GM18909 (cell line): ENCODE measurements at regions not wholly inside any gene's neighbourhood (a gene's known extent, or its start where the extent isn't known, plus 50 kb on each side); places are given as distances from the start of the nearest gene placed in this dataset.
"Not testable (repeated sequence)": the region's sequence is repeated elsewhere in the genome, so short reads cannot be mapped to it uniquely, and the experiment has no call there.

ENCODE experiments used
- ATAC-seq: cut with Tn5 transposase; IDR thresholded peaks from one replicate; pipeline ENCODE4 v1.9.1; 2021; ENCODE audit warnings: mild to moderate bottlenecking; ENCODE audit not compliant: unreplicated experiment, poor library complexity

GRCh38 chr1:58836408-58836807 lies 52.6 kb upstream of the JUN start:
- ATAC-seq = no peak

DNA sequence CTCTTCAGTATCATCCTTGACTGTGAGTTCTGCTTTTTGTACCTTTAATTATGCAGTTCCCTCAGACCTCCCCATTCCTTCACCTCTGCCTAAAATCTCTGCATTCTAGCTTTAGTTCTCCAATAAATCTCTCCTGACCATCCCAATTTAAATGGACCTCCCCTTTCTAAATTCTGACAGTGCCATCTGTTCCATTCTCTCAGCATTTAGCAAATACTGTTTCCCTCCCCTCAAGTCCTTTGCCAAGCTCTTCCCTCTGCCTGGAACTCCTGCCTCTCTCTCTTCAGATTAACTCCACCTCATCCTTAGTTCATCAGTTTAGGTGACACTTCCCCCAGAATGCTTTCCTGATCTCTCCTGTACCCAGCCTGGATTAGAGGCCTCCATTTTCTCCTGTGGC lies 54.0 kb upstream of the JUN start:
- no peak for ATAC-seq

DNA sequence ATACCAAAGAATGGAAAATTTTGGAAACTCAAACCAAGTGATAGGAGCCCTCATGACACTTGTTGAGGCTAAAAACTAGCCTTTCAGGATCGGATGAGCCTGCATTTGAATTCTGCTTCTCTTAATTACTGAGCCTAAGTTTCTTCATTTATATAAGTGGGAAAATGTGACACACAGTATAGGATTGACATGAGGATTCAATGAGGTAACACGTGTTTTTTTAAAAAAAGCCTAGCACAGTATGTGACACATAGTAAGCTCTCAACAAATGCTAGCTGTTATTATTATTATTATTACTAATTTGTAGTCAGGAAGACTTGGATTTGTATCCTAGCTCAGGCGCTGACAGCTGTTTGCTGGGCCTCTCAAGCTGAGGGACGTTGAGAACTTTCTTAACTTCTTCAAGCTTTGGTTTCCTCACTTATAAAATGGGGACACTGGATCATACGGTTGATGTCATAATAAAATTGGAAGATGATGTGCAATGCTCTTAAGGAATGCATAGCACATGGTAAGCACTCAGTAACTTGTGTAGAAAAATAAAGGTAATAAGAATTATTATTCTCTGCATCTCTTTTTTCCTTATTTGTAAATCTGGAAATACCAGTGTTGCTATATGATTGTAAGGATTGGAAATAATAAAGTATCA lies 55.4 kb upstream of the JUN start:
- ATAC-seq = no peak

GRCh38 chr1:58839846-58840835 lies 56.3 kb upstream of the JUN start:
- no peak for ATAC-seq

- ATAC-seq = no peak
Measured at GRCh38 chr1:58841455-58841854, 57.6 kb upstream of the JUN start.

- ATAC-seq = no peak
Measured at GRCh38 chr1:58842941-58843340, 59.1 kb upstream of the JUN start.

- no peak for ATAC-seq
Measured at GRCh38 chr1:58844176-58844575, 60.3 kb upstream of the JUN start.

DNA sequence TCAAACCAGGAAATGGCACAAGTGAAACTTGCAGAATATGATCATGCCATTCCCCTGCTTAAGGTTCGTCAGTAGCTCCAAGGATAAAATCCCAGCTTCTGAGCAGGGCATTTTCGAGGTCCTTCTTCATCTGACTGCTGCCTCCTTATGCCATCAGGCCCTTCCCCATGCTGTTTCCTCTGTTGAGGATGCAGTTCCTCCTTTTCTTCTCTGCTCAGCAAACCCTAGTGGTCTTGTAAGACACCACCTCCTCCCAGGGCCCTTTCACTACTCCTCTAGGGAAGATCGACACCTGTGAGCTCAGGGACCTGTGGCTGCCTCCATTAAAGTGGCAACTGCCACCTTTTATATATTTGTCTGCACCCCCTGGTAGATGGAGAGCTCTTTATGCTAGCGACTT lies 62.1 kb upstream of the JUN start:
- ATAC-seq = no peak

- ATAC-seq = no peak
Measured at GRCh38 chr1:58848818-58849411, 65.1 kb upstream of the JUN start.

- ATAC-seq = no peak
Measured at GRCh38 chr1:58849551-58849950, 65.7 kb upstream of the JUN start.

GRCh38 chr1:58850636-58851035 lies 66.8 kb upstream of the JUN start:
- ATAC-seq = no peak

DNA sequence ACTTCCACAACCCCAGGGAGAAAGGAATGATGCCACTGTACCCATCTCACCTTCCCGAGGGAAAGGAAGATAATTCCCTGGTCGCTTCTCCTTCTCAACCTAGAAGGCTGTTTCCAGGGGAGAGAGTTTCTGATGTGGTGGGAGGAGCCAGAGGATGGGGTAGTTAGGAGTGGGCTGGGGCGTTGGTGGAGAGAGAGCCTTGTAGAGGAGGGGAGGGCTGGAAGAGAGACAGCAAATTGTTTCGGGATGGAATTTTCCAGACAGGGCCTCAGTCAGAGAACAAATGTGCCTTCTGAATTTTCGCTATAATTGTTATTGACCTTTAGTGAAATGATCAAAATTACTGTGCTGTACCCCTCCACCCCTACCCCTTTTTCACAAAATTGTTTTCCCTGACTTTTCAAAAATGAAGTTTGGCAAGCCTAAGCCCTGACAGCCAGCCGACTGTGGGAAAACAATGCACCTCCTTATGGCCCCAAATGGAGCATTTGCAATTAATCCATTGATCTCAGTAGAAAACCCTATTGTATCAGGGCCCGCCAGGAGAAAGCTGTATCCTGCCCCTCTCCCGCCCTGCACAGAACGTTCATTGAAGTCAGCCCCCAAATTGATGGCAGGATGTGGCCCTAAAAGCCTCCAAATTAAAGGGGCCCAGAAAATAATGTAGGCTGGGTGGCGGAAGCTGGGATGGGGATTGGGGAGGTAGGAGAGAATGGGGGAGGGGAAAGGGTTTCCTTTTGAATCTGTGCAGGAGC lies 69.1 kb upstream of the JUN start:
- ATAC-seq = no peak

- no peak for ATAC-seq
Measured at GRCh38 chr1:58854576-58854975, 70.7 kb upstream of the JUN start.

DNA sequence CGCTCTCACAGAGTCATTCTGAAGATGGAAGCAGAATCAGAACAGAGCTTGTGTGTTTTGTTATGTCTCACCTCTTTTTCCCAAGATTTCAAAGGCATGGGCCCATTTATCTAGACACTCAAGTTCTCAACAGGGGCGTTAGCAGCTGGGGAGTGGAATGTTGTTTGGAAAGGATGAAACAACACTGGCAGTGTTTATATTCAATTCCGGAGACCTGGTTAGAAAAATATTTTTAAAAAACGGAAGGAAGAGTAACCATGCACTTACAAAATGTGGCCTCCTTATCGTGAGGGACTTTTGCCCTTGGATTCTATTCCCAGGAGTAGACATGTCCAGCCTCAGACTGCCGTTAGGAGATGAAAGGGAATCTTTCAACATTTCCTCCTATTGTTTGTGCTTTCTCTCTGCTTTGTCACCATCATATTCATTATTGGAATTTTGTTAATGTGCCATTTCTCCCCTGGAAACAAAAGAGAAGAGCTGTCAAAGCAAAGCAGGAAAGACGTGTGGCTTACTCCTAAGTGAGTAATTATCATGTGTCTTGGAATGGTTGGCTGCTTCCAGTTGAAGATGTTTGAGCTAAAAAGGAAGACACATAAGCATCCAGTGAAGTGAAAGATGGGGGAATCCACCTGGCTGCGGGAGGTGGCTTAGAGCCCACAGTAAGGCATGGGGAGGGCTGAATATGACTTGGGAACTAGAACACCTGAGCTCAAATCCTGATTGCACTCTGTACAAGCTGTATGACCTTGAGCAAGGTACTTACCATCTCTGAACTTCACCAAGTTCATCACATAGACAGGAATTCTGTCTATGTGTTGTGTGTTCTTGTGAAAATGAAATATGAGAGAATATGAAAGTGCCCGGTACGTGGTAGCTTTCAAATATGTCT lies 71.7 kb upstream of the JUN start:
- ATAC-seq = no peak

- not testable (repeated sequence) for ATAC-seq
Measured at GRCh38 chr1:58856281-58856680, 72.4 kb upstream of the JUN start.

DNA sequence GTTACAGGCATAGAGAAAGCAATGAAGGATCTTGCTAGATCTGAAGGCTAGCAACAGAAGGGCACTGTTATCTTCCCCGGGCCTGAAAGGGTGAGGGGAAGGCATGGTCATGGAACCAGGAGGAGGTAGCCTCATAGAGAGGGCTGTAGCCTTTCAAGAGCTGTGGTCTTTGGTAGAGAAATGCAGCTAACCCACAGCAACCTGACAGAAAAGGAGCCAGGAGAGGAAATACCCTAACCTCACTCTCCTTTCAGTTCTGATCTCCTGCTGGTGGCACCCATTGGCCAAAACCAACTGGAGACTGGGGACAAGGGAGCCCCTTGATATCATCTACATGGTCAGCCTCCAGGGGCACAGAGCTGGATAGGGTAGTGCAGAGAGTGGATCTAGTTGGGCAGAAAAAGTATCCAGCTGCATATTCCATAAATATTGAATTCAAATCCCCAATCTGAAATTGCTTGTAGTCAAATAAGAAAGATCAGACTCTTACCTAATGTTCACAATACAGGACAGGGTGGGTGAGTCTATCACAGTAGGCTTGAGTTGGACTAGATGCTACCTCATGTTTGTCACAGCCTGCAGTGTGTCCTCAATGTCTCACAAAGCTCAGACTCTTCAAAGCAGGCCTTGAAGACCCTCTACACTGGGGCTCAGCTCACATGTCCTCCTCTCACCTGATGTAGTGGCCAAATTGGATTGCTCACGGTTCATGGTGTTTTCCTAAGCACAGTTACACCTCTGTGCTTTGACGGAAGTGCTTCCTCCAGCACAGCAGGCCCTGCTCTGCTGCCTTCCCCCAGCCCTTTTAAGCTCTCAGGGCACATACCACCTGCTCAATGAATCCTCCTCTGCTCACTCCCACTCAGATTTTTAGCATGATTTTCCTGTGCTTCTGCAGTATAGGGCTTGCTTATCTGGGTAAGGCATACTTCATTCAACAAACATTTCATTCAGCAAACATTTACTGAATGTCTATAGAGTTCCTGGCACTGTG lies 74.1 kb upstream of the JUN start:
- ATAC-seq = peak; percentile 90

DNA sequence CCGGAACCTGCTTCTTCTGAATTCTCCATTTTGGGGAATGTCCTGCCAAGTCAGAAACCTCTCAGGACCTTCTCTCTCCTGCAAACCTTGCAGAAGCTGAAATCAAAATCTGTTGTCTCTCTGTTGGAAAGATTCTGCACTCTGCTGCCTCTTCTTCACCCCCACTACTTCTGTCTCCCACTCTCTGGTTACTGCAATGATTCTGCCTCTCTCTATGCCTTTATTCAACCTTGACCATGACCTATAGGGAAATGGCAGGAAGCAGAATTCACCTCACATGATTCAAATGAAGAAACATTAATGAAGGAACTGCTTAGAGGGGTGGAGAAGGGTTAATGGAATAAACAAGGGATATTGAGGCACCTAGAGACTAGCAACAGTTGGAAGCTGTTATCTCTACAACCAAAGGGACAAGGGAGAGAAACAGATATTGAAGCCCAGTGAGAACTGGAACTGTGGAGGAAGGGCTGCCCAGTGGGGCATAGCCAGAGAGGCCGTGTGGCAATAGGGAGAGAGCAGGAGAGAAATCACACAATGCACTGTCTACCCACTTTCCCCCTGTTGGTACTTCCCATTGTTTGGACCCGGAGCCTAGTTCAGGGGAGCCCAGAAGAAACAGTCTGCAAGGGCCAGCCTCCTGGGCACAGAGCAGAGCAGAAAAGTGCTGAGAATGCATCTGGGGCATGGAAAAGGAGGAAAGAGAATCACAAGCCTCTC lies 76.1 kb upstream of the JUN start:
- ATAC-seq = no peak

DNA sequence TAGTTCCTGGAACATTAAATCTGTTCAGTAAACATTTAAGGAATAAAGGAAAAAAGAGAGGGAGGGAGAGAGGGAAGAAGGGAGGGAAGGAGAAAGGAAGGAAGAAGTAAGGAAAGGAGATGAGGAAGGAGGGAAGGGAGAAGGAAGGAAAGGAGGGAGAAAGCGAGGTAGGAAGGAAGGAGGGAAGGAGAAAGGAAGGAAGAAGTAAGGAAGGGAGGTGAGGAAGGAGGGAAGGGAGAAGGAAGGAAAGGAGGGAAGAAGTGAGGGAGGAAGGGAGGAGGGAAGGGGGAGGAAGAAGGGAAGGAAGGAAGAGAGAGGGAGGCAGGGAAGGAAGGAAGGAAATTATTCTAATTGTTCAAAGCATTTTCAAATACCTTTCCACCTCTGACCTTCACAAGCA lies 77.2 kb upstream of the JUN start:
- ATAC-seq = no peak
